ENCODE measurements at regions not wholly inside any gene's neighbourhood (a gene's known extent, or its start where the extent isn't known, plus 50 kb on each side); places are given as distances from the start of the nearest gene placed in this dataset.

GRCh38 chrX:74180716-74181115, 123.3 kb upstream of the ZCCHC13 start:
- peak overlapping the region; percentile 60 for H3K27ac ChIP-seq
- no peak for TF ChIP-seq CTCF (IDR thresholded peaks at IDR 0.05)
- TF ChIP-seq ZFX (IDR thresholded peaks at IDR 0.05; ENCODE audit: borderline replicate concordance): no peak

GRCh38 chrX:74179990-74180389, 124.0 kb upstream of the ZCCHC13 start:
- TF ChIP-seq CTCF (IDR thresholded peaks at IDR 0.05): no peak
- no peak for TF ChIP-seq ZFX (IDR thresholded peaks at IDR 0.05; ENCODE audit: borderline replicate concordance)

GRCh38 chrX:74179499-74179898, 124.5 kb upstream of the ZCCHC13 start:
- no peak for TF ChIP-seq ZFX (IDR thresholded peaks at IDR 0.05; ENCODE audit: borderline replicate concordance)
- no peak for TF ChIP-seq CTCF (IDR thresholded peaks at IDR 0.05)

More at GRCh38 chrX:74179990-74180389, 124.0 kb upstream of the ZCCHC13 start:
- H3K27ac ChIP-seq: peak overlapping the region; percentile 60

GRCh38 chrX:74179071-74179470, 124.9 kb upstream of the ZCCHC13 start:
- peak overlapping the region; percentile 60 for H3K27ac ChIP-seq
- TF ChIP-seq ZFX (IDR thresholded peaks at IDR 0.05; ENCODE audit: borderline replicate concordance): no peak

More at GRCh38 chrX:74179499-74179898, 124.5 kb upstream of the ZCCHC13 start:
- peak overlapping the region; percentile 60 for H3K27ac ChIP-seq

GRCh38 chrX:74178536-74178935, 125.4 kb upstream of the ZCCHC13 start:
- TF ChIP-seq ZFX (IDR thresholded peaks at IDR 0.05; ENCODE audit: borderline replicate concordance) (no peak), CTCF (IDR thresholded peaks at IDR 0.05) (no peak)
- H3K27ac ChIP-seq: peak overlapping the region; percentile 60

GRCh38 chrX:74171465-74171864, 132.5 kb upstream of the ZCCHC13 start:
- TF ChIP-seq CTCF (IDR thresholded peaks at IDR 0.05) (no peak), ZFX (IDR thresholded peaks at IDR 0.05; ENCODE audit: borderline replicate concordance) (no peak)
- H3K27ac ChIP-seq: no peak overlapping the region

- TF ChIP-seq CTCF (IDR thresholded peaks at IDR 0.05) (no peak), ZFX (IDR thresholded peaks at IDR 0.05; ENCODE audit: borderline replicate concordance) (no peak)
- H3K27ac ChIP-seq: no peak overlapping the region
Observed at GRCh38 chrX:74162199-74162598, 141.8 kb upstream of the ZCCHC13 start.

GRCh38 chrX:74160816-74161215, 143.2 kb upstream of the ZCCHC13 start:
- no peak for TF ChIP-seq ZFX (IDR thresholded peaks at IDR 0.05; ENCODE audit: borderline replicate concordance)
- no peak overlapping the region for H3K27ac ChIP-seq

Data from 22Rv1 (cell line).